Liver (tissue), 8 donors: ENCODE measurements at regions not wholly inside any gene's neighbourhood (a gene's known extent, or its start where the extent isn't known, plus 50 kb on each side); places are given as distances from the start of the nearest gene placed in this dataset.

Experiments used
- DNase-seq: peaks from one replicate; pipeline ENCODE4 v3.0.0-alpha.2; 2017; ENCODE audit warnings: low spot score
- H3K27ac ChIP-seq, 2 donors: one replicate each; pipeline ENCODE4 v1.7.0; 2013; ENCODE audit warnings: inconsistent platforms in 2 of 2, low read length in 2 of 2, control low read depth in 1 of 2, low read depth in 1 of 2, mild to moderate bottlenecking in 1 of 2
- H3K27me3 ChIP-seq, 4 donors: one replicate each; pipeline versions ENCODE4 v1.6.1 to v1.7.0; 2013; ENCODE audit warnings: low read length in 3 of 4, inconsistent platforms in 1 of 4, mild to moderate bottlenecking in 1 of 4, moderate library complexity in 1 of 4; ENCODE audit not compliant: control insufficient read depth in 4 of 4, insufficient read depth in 4 of 4
- H3K36me3 ChIP-seq, 4 donors: one replicate each; pipeline versions ENCODE4 v1.6.1 to v1.7.0; 2013; ENCODE audit warnings: low read length in 3 of 4, mild to moderate bottlenecking in 3 of 4, low read depth in 1 of 4, moderate library complexity in 1 of 4; ENCODE audit not compliant: control insufficient read depth in 4 of 4, insufficient read depth in 3 of 4
- H3K4me1 ChIP-seq, 4 donors: one replicate each; pipeline versions ENCODE4 v1.6.1 to v1.7.0; 2013; ENCODE audit warnings: low read length in 3 of 4, mild to moderate bottlenecking in 3 of 4, moderate library complexity in 1 of 4; ENCODE audit not compliant: control insufficient read depth in 4 of 4, insufficient read depth in 4 of 4
- H3K4me3 ChIP-seq, 3 donors: one replicate each; pipeline versions ENCODE4 v1.6.1 to v1.7.0; 2013; ENCODE audit warnings: low read length in 3 of 3, control low read depth in 1 of 3, low read depth in 1 of 3, mild to moderate bottlenecking in 1 of 3
- H3K9ac ChIP-seq, 2 donors: one replicate each; pipeline ENCODE4 v1.7.0; 2013; ENCODE audit warnings: low read length in 2 of 2, mild to moderate bottlenecking in 2 of 2, moderate library complexity in 2 of 2, control low read depth in 1 of 2, low read depth in 1 of 2
- H3K9me3 ChIP-seq, 4 donors: one replicate each; pipeline versions ENCODE4 v1.6.1 to v1.7.0; 2013; ENCODE audit warnings: low read length in 3 of 4; ENCODE audit not compliant: control insufficient read depth in 4 of 4
- EGR1 ChIP-seq, 2 donors: IDR thresholded peaks; 2 replicates each; pipeline ENCODE4 v1.6.1; 2016 to 2018; ENCODE audit warnings: antibody characterized with exemption in 2 of 2, low read depth in 2 of 2
- FOXA1 ChIP-seq: IDR thresholded peaks from 2 replicates; pipeline ENCODE4 v1.6.1; 2016; ENCODE audit warnings: antibody characterized with exemption
- FOXA2 ChIP-seq: IDR thresholded peaks from 2 replicates; pipeline ENCODE4 v1.6.1; 2016; ENCODE audit warnings: antibody characterized with exemption
- GABPA ChIP-seq, 2 donors: IDR thresholded peaks in 1 of 2; conservative IDR thresholded peaks in 1 of 2; 2 replicates each; pipeline ENCODE4 v1.6.1; 2016; ENCODE audit warnings: antibody characterized with exemption in 2 of 2, mild to moderate bottlenecking in 1 of 2, moderate library complexity in 1 of 2
- HNF4A ChIP-seq, 2 donors: conservative IDR thresholded peaks; 2 replicates each; pipeline ENCODE4 v1.6.1; 2016; ENCODE audit warnings: antibody characterized with exemption in 2 of 2, mild to moderate bottlenecking in 2 of 2
- HNF4G ChIP-seq: IDR thresholded peaks from 2 replicates; pipeline ENCODE4 v1.6.1; 2016; ENCODE audit warnings: antibody characterized with exemption
- JUND ChIP-seq, 2 donors: IDR thresholded peaks; 2 replicates each; pipeline ENCODE4 v1.6.1; 2016; ENCODE audit warnings: antibody characterized with exemption in 2 of 2
- NR2F2 ChIP-seq: IDR thresholded peaks from 2 replicates; pipeline ENCODE4 v1.6.1; 2016; ENCODE audit warnings: antibody characterized with exemption
- RAD21 ChIP-seq, 2 donors: IDR thresholded peaks; 2 replicates each; pipeline ENCODE4 v1.6.1; 2016; ENCODE audit warnings: antibody characterized with exemption in 2 of 2, mild to moderate bottlenecking in 2 of 2
- SP1 ChIP-seq: IDR thresholded peaks from 2 replicates; pipeline ENCODE4 v1.6.1; 2018; ENCODE audit warnings: antibody characterized with exemption, mild to moderate bottlenecking
- TAF1 ChIP-seq: conservative IDR thresholded peaks from 2 replicates; pipeline ENCODE4 v1.6.1; 2016; ENCODE audit warnings: antibody characterized with exemption, mild to moderate bottlenecking
- YY1 ChIP-seq: IDR thresholded peaks from 2 replicates; pipeline ENCODE4 v1.6.1; 2016; ENCODE audit warnings: antibody characterized with exemption, mild to moderate bottlenecking
- WGBS: extraction: QIAGEN DNeasy Blood & Tissue Kit; methylation state at CpG from one replicate; pipeline ENCODE4 v1.1.7; 2013; 5-methylcytosine and 5-hydroxymethylcytosine counted together
- TF ChIP-seq, protein P1 (sequence below): fragments of 150-350 bp; IDR thresholded peaks from 2 replicates; pipeline ENCODE4 v1.5.1; 2017; ENCODE audit warnings: improper control_type of control experiment, low read depth, low read length; ENCODE audit not compliant: missing input control
- TF ChIP-seq, protein P2 (sequence below): IDR thresholded peaks from 2 replicates; pipeline ENCODE4 v1.6.1; 2016; ENCODE audit warnings: antibody characterized with exemption
- TF ChIP-seq, protein P3 (sequence below): IDR thresholded peaks from 2 replicates; pipeline ENCODE4 v1.6.1; 2016; ENCODE audit warnings: antibody characterized with exemption
- TF ChIP-seq, protein P4 (sequence below): IDR thresholded peaks from 2 replicates; pipeline ENCODE4 v1.6.1; 2016; ENCODE audit warnings: antibody characterized with exemption
- TF ChIP-seq, protein P5 (sequence below): IDR thresholded peaks from 2 replicates; pipeline ENCODE4 v1.6.1; 2016; ENCODE audit warnings: antibody characterized with exemption, mild to moderate bottlenecking
- donor health status: healthy.
- donor health status: healthy.
- donor health status: healthy.
- donor health status: healthy.
- donor health status: healthy.

DNA sequence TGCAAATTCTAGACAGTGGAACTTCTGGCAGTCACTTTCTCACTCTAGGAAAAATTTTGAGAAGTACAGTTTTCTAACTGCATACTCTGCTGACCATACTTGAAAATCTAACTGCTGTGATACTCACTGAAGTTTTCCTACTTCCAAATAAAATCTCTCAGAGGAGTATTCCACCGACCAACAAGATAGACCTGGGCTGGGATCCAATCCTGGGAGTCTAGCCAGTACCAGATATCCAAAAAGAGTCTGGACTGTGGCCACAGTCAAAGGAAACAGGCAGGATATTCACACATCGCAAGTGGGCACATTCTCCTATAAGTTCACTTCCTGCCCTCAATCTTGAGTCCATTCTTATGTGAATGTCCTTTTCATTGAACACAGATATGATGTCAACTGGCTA is 1138.7 kb upstream of the PCDH7 start (continued):
- TF ChIP-seq NR2F2 (no peak), FOXA2 (no peak), RAD21 (IDR thresholded peaks at IDR 0.05) (no peak)

DNA sequence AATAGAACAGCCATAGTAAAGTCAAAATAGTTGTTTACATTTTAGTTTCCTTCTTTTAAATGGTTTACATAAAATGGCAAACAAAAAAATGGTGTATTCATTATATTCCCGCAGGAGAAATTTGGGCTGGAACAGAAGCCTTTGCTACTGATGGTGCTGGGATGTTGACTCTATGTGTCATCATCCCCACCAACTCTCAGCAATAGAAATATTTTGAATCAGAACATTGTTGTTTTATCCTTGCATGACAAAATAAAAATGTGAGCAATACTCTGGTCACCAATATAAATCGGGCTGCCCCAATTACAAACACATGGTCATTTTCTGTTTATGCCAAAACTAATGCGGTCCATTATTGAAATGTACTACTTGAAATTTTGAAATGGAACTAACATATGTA is 1131.6 kb upstream of the PCDH7 start:
- no peak overlapping the region for H3K9ac ChIP-seq
- H3K9me3 ChIP-seq: peaks cover 0 to 4% (median 0%) of the 10 kb centered on the region in 4 donors
- H3K36me3 ChIP-seq: no peaks in the 10 kb centered on the region
- 73% methylated on average over 3 of the region's 3 CpGs for WGBS
- no peak for TF ChIP-seq EGR1 (IDR thresholded peaks at IDR 0.05; ENCODE audit: low read depth in 2 of 2)
- TF ChIP-seq, protein P1, sequence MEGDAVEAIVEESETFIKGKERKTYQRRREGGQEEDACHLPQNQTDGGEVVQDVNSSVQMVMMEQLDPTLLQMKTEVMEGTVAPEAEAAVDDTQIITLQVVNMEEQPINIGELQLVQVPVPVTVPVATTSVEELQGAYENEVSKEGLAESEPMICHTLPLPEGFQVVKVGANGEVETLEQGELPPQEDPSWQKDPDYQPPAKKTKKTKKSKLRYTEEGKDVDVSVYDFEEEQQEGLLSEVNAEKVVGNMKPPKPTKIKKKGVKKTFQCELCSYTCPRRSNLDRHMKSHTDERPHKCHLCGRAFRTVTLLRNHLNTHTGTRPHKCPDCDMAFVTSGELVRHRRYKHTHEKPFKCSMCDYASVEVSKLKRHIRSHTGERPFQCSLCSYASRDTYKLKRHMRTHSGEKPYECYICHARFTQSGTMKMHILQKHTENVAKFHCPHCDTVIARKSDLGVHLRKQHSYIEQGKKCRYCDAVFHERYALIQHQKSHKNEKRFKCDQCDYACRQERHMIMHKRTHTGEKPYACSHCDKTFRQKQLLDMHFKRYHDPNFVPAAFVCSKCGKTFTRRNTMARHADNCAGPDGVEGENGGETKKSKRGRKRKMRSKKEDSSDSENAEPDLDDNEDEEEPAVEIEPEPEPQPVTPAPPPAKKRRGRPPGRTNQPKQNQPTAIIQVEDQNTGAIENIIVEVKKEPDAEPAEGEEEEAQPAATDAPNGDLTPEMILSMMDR: no peak
- no peak overlapping the region for H3K27ac ChIP-seq
- DNase-seq: no peak
- no peak overlapping the region for H3K4me3 ChIP-seq
- peaks cover 0 to 3% (median 0%) of the 10 kb centered on the region in 4 donors for H3K27me3 ChIP-seq
- no peaks in the 10 kb centered on the region for H3K4me1 ChIP-seq

DNA sequence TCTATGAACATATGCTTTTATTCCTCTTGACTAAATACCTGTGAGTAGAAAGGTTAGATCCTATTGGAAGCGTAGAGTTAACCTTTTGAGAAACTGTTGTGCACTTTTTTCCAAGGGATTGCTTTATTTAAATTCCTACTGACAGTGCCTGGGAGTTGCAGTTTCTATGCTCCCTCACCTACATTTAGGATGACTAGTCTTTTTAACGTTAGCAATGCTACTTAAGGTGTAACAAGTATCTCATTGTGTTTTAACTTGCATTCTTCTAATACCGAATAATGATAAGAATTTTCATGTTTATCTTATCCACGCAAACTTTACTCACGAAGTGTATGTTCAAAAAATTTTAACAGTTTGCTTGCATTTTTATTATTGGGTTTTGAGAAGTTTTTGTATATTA is 1123.9 kb upstream of the PCDH7 start:
- Histone ChIP-seq H3K36me3 (no peaks in the 10 kb centered on the region), H3K27me3 (no peaks in the 10 kb centered on the region), H3K9me3 (no peaks in the 10 kb centered on the region), H3K4me1 (no peaks in the 10 kb centered on the region), H3K27ac (no peak overlapping the region), H3K4me3 (no peak overlapping the region), H3K9ac (no peak overlapping the region)
- no peak for DNase-seq
- WGBS: 78% methylated on average over 5 of the region's 5 CpGs
- no peak for TF ChIP-seq FOXA2
- no peak for TF ChIP-seq RAD21 (IDR thresholded peaks at IDR 0.05)
- TF ChIP-seq TAF1: no peak
- TF ChIP-seq HNF4G: no peak
- TF ChIP-seq, protein P1: no peak
- TF ChIP-seq YY1: no peak
- TF ChIP-seq, protein P2, sequence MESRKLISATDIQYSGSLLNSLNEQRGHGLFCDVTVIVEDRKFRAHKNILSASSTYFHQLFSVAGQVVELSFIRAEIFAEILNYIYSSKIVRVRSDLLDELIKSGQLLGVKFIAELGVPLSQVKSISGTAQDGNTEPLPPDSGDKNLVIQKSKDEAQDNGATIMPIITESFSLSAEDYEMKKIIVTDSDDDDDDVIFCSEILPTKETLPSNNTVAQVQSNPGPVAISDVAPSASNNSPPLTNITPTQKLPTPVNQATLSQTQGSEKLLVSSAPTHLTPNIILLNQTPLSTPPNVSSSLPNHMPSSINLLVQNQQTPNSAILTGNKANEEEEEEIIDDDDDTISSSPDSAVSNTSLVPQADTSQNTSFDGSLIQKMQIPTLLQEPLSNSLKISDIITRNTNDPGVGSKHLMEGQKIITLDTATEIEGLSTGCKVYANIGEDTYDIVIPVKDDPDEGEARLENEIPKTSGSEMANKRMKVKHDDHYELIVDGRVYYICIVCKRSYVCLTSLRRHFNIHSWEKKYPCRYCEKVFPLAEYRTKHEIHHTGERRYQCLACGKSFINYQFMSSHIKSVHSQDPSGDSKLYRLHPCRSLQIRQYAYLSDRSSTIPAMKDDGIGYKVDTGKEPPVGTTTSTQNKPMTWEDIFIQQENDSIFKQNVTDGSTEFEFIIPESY: no peak
- TF ChIP-seq, protein P3, sequence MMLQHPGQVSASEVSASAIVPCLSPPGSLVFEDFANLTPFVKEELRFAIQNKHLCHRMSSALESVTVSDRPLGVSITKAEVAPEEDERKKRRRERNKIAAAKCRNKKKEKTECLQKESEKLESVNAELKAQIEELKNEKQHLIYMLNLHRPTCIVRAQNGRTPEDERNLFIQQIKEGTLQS: no peak
- no peak for TF ChIP-seq SP1
- TF ChIP-seq HNF4A (conservative IDR thresholded peaks at IDR 0.05): no peak
- no peak for TF ChIP-seq JUND (IDR thresholded peaks at IDR 0.05)
- no peak for TF ChIP-seq GABPA (IDR thresholded peaks at IDR 0.05 in 1 of 2, conservative IDR thresholded peaks at IDR 0.05 in 1 of 2)
- TF ChIP-seq FOXA1: no peak
- no peak for TF ChIP-seq NR2F2
- TF ChIP-seq, protein P4, sequence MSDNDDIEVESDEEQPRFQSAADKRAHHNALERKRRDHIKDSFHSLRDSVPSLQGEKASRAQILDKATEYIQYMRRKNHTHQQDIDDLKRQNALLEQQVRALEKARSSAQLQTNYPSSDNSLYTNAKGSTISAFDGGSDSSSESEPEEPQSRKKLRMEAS: no peak
- TF ChIP-seq, protein P5, sequence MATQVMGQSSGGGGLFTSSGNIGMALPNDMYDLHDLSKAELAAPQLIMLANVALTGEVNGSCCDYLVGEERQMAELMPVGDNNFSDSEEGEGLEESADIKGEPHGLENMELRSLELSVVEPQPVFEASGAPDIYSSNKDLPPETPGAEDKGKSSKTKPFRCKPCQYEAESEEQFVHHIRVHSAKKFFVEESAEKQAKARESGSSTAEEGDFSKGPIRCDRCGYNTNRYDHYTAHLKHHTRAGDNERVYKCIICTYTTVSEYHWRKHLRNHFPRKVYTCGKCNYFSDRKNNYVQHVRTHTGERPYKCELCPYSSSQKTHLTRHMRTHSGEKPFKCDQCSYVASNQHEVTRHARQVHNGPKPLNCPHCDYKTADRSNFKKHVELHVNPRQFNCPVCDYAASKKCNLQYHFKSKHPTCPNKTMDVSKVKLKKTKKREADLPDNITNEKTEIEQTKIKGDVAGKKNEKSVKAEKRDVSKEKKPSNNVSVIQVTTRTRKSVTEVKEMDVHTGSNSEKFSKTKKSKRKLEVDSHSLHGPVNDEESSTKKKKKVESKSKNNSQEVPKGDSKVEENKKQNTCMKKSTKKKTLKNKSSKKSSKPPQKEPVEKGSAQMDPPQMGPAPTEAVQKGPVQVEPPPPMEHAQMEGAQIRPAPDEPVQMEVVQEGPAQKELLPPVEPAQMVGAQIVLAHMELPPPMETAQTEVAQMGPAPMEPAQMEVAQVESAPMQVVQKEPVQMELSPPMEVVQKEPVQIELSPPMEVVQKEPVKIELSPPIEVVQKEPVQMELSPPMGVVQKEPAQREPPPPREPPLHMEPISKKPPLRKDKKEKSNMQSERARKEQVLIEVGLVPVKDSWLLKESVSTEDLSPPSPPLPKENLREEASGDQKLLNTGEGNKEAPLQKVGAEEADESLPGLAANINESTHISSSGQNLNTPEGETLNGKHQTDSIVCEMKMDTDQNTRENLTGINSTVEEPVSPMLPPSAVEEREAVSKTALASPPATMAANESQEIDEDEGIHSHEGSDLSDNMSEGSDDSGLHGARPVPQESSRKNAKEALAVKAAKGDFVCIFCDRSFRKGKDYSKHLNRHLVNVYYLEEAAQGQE: no peak
